ENCODE measurements at regions not wholly inside any gene's neighbourhood (a gene's known extent, or its start where the extent isn't known, plus 50 kb on each side); places are given as distances from the start of the nearest gene placed in this dataset.

DNA sequence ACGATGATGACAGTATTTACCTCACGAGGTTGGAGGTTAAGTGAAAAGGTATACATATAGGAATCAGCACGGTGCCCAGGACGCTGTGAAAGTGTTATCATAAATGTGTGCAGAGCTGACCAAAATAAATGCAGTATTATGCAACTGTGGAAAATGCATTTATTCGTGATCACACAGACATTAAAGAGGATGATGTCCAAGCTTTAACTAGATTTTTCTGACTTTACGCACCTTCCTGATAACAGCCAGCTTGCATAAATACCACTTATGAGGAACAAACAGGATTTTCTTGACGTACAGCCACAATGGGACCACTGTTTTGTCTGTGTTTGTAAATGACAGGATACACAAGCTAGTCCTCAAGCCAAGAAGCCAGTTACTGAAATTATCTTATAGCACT, 71.4 kb upstream of the ATP10B start:
- H3K36me3 Mint-ChIP-seq (ENCODE audit: low read depth): no peaks in the 10 kb centered on the region
- H3K9me3 Mint-ChIP-seq: peaks cover 3% of the 10 kb centered on the region
- no peak for DNase-seq (ENCODE audit: low read depth, low spot score)
- H3K4me3 Mint-ChIP-seq: no peak overlapping the region
- TF ChIP-seq CTCF (conservative IDR thresholded peaks at IDR 0.05): no peak
- peaks cover 9% of the 10 kb centered on the region for H3K4me1 Mint-ChIP-seq
- no peak overlapping the region for H3K27ac Mint-ChIP-seq (ENCODE audit: unreplicated experiment)
- no peaks in the 10 kb centered on the region for H3K27me3 Mint-ChIP-seq (ENCODE audit: low read depth)

DNA sequence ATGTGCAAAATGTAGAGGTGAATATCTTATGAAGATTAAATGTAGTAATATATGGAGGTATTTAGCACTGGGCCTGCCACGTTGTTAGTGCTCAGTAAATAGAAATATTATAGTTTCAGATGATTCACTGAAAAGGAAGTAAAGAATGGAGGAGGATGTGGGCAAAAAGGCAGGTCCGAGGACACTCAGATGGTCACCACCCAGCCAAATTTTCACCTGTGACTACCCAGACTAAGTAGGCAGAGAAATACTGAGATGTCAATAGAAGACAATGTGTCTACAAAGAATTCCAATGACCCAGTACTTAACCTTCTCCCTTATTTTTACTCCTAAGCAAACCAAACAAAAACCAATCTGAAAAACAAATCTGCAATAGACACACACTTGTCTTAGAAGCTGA, 70.3 kb upstream of the ATP10B start:
- DNase-seq (ENCODE audit: low read depth, low spot score): no peak
- no peak overlapping the region for H3K27ac Mint-ChIP-seq (ENCODE audit: unreplicated experiment)

DNA sequence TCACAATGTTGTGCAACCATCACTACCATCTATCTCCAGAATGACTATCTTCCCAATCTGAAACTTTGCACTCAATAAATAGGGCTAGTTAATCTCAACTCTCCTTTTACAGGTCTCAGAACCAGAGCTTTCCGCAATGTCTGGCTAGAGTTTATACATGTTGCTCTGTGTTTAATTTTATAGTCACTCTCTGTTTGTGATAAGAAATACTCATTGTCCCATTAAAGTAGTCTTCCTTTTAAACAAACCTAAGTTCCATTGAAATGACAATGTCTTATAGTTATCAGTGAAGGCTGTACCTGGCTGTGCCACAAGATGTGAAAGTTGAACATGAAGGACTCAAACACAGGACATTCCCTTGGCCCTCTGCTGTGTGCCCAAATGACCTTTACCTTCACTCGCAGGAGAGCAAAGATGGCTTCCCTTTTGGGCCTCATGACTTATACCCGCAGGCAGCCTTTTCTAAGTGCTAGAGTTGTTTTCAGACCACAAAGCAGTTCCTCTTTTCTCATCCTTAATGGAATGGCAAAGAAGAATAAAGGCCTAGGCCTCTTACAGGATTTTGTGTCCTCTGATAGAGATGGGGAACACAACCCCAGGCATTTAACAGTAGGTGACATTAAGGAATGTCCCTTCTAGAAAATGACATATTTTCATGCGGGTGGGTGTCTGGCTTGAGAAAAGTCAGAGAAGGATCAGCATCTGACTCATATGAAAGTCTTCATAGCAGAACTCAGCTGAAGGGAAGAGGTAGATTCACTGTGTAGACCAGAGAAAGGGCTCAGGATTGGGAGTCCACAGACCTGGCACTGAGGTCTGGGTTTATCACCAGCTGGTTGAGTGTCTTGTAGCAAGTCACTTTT, 69.6 kb upstream of the ATP10B start:
- H3K27me3 Mint-ChIP-seq (ENCODE audit: low read depth): no peaks in the 10 kb centered on the region
- H3K36me3 Mint-ChIP-seq (ENCODE audit: low read depth): no peaks in the 10 kb centered on the region
- no peak for DNase-seq (ENCODE audit: low read depth, low spot score)
- H3K4me1 Mint-ChIP-seq: peaks cover 6% of the 10 kb centered on the region
- no peak for TF ChIP-seq CTCF (conservative IDR thresholded peaks at IDR 0.05)
- H3K9me3 Mint-ChIP-seq: peaks cover 3% of the 10 kb centered on the region
- no peak overlapping the region for H3K4me3 Mint-ChIP-seq
- no peak overlapping the region for H3K27ac Mint-ChIP-seq (ENCODE audit: unreplicated experiment)

More for the DNA sequence above, 70.3 kb upstream of the ATP10B start:
- H3K36me3 Mint-ChIP-seq (ENCODE audit: low read depth): no peaks in the 10 kb centered on the region
- no peak overlapping the region for H3K4me3 Mint-ChIP-seq
- TF ChIP-seq CTCF (conservative IDR thresholded peaks at IDR 0.05): no peak
- peaks cover 9% of the 10 kb centered on the region for H3K4me1 Mint-ChIP-seq
- H3K27me3 Mint-ChIP-seq (ENCODE audit: low read depth): no peaks in the 10 kb centered on the region
- H3K9me3 Mint-ChIP-seq: peaks cover 3% of the 10 kb centered on the region

DNA sequence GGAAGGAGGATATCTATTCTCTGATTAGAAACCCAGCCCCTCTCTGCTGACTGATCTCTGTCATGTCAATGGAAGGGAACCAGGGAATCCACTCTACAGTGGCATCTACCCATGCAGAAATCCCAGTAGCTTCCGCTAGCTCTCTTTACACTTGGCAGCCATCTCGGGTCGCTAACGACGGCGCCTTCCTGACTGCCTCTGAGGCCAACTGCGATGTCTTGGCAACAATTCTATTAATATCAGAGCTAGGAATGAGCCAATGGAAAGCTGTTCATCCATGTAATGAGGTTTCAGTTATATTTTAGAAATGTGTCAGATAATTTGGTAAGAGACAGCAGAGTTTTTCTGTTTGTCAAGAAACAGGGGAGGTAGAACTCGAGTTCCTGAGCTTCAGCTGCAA, 67.6 kb upstream of the ATP10B start:
- Mint-ChIP-seq H3K27ac (ENCODE audit: unreplicated experiment) (no peak overlapping the region), H3K27me3 (ENCODE audit: low read depth) (no peaks in the 10 kb centered on the region), H3K4me1 (no peaks in the 10 kb centered on the region), H3K9me3 (peaks cover 3% of the 10 kb centered on the region), H3K4me3 (no peak overlapping the region), H3K36me3 (ENCODE audit: low read depth) (no peaks in the 10 kb centered on the region)
- no peak for DNase-seq (ENCODE audit: low read depth, low spot score)
- TF ChIP-seq CTCF (conservative IDR thresholded peaks at IDR 0.05): no peak

DNA sequence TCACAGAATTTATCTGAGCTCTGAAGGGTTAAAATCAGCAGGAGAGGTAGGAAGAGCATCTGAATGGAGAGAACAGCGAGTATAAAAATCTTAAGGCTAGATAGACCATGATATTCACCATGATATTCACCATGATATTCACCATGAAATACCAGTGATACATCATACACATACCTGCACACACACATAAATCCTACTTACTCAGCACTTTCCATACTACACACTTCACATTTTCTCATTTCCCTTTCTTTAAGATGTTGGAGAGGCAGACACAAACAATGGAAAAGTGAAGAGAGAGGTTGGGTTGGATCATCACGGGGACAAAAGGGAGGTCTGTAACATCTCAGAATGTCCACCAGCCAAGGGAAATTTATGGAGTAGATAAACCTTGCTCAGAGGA, 66.4 kb upstream of the ATP10B start:
- DNase-seq (ENCODE audit: low read depth, low spot score): no peak
- Mint-ChIP-seq H3K9me3 (peaks cover 3% of the 10 kb centered on the region), H3K4me1 (peaks cover 4% of the 10 kb centered on the region), H3K4me3 (no peak overlapping the region), H3K27me3 (ENCODE audit: low read depth) (no peaks in the 10 kb centered on the region), H3K27ac (ENCODE audit: unreplicated experiment) (no peak overlapping the region), H3K36me3 (ENCODE audit: low read depth) (no peaks in the 10 kb centered on the region)
- TF ChIP-seq CTCF (conservative IDR thresholded peaks at IDR 0.05): no peak
